Esophagus muscularis mucosa (tissue), 3 donors: ENCODE measurements at regions not wholly inside any gene's neighbourhood (a gene's known extent, or its start where the extent isn't known, plus 50 kb on each side); places are given as distances from the start of the nearest gene placed in this dataset.

Experiments used
- small RNA-seq, 3 donors: library from RNA; depleted of rRNA; stranded (forward); fragments of <200 nt; gene quantifications; one replicate each; pipeline ENCODE3, GENCODE V24; 2016

Small RNA genes in the stretch of these regions (small RNA-seq; reads per million reads assigned to genes)
- gene RN7SL496P = 0 reads per million in 3 donors
- gene RNU6-719P = 0 reads per million in 3 donors
